Activated gamma-delta T cell (primary cell): ENCODE measurements at regions not wholly inside any gene's neighbourhood (a gene's known extent, or its start where the extent isn't known, plus 50 kb on each side); places are given as distances from the start of the nearest gene placed in this dataset.

Source experiments
- DNase-seq: peaks from one replicate; lab custom pipeline; 2025; lab: John Stamatoyannopoulos, UW

DNA sequence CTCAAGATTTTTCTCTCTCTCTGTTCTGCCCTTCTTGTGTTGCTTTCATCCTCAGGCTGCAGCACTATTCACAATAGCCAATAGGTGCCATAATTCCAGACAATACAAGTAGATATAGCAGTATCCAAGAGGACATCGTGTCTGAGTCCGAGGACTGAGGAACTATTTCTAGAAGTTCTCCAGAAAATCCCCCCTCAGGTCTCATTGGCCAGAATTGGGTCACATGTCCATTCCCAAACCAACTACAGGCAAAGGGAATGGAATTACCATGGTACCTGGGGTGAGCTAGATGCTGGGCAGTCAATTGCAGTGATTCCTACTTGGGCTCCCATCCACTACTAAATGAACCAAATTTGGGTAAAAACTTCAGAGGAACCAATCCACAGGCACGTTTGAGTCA is 301.9 kb upstream of the RASGEF1B start:
- DNase-seq: no peak

DNA sequence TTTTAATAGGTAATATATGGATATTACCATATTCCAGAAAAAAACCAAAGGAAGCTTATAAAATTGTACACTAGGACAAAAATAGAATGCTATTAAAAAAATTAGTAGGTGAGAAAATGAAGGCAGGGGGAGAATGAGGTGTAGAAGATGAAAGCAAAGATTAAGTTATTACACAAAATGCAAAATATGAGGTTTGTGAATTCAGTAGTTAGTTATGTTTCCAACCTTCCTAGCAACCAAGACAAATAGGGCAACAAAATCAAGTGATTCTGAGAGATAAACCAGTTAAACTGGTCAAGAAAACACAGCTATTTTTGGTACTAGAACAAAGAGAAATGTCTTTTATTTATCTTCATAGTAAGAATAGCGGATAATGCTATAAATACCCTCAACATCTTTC is 300.0 kb upstream of the RASGEF1B start:
- no peak for DNase-seq

DNA sequence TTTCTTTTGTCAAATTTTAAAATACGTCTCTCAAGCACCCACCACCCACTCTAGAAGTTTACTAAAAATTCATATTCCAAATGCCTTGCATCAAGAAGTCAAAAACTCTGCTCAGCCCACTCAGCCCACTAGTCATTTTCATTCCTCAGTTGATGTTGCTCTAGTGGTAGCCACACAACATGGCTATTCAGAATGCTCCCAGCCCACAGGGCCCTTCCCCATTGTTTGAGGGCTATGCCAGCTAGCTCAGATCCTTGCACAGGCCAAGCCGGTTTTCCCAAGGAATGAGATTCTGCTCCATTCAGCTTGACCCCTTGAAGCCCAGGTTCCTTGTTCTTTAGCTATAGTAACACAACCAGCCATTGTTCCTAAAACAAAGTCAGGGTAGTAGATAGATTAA is 297.5 kb upstream of the RASGEF1B start:
- no peak for DNase-seq

DNA sequence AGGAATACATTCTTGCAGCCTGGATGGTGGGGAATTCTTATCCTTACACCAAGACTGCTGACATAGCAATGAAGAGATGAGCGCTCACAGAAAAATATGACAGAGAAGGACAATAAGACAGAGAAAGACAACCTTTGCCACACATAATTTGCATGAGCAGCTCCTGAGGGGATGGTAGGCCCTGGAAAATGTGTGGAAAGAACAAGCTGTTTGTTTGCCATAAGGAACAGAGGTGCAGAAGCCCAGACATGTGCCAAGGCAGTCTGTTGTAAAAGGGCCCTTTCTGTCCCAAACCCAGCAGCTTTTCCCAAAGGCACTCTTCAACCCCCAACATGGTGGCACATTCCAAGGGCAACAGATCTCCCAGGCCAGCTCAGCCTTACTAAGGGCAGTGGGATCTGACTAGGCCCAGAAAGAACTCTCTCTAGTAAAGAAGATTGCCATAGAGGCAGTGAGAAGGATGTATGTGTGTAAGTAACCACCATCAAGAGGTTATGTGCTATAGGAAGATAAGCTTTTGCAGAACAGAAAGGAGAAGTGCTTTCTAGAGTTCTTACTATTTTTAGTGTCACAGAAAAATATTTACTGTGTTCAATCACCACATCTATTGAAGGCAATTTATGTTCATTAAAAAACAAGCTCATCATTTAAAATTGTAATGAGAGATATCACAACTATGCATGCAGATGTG is 287.0 kb upstream of the RASGEF1B start:
- no peak for DNase-seq

DNA sequence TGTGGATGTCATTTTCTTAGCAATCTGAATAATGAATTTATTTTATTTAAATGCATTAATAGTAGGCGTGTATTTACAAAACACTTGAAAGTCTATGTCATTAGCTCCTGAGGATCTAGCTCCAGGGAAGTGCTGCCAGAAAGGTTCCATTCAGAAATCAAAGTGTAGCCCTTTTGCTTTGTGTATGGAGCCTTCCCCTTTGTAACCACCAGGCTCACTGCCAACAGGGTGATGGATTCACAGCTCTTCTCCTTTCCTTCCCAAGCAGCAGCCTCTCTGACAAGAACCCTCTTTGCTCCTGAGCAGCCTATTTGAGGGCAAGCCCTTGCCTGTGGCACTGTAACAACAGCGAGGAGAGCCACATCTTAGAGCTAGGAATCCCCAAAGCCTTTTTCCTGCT is 286.0 kb upstream of the RASGEF1B start:
- no peak for DNase-seq

DNA sequence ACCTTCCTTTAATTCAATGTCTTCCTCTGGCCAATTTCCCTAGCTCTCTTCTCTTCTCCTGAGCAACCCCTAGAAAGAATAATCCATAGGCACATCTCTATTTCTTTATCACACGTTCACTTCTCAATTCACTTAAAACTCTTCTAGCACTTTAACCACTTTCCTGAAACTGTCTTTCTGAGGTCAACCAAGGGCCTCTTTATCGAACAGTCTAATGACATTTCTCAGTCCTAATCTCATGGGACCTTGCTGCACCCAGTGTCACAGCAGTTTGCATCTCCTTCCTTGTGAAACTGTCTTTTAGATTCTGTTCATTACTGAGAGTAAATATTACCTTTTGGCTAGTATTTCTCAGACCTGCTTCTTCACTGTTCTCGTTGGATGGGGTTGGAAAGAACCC is 285.3 kb upstream of the RASGEF1B start:
- no peak for DNase-seq

DNA sequence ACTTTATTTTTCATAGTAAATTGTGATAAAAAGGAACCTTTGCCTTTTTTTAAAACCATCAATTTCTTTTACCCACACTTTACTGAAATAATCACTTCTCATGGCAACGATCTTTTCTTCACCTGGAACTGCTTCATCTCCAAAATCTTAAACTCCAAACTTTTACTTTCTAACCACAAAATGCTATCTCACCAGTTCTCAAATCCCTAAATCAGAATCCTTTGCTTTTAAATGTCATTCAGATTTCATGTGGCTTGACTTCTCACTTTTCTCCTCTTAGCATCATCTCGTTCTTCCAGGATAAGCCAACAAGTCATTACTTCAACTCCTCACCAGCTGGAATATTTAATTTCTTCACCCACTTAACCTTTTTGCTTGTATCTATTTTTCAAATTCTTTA is 284.3 kb upstream of the RASGEF1B start:
- DNase-seq: no peak

DNA sequence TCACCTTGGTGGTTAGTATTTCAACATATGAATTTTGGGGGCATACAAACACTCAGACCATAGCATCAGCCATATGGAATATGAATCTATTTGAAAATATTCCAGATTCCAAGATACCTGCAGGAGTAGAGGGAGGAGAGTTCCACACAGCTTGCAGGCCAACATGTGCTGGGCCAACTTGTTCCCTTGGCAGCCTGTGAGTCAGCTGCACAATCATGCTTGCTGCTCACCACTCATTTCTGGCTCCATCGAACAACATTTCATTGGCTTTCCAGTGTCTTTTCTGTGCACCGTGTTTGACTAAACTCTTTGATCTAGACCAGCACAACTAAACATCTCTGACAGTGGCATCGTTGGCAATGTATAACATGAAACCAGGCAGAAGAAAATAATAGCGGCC is 282.5 kb upstream of the RASGEF1B start:
- no peak for DNase-seq

DNA sequence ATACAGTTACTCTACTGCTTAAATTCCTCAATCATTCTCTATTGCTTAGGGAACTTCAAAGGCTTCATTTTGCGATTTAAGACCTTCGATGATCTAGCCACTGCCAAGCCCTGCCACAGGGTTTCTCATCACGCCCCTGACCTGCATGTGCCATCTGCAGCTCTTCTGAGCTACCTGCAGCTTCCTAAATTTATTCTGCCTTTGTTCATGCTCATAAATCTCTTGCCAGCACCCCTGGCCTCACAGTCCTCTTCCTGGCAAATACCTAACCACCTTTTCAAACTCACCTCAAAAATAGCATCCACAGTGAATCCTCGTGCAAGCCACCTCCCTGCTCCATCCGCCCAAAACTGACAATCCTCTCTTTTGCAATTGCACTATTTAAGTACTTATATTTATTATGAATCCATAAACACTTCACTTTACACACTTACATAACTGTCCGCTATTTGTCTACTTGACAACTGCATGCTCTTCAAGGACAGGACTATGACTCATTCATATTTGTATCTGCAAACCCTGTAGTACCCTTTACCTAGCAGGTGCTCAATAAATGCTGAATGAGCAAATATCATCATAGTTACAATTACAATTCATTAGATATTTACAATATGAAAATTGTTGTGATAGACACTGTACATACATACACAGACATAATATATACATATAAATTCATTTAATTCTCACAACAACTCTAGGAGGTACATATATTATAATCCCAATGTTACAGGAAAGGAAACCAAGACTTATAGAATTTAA is 280.0 kb upstream of the RASGEF1B start:
- DNase-seq: no peak

DNA sequence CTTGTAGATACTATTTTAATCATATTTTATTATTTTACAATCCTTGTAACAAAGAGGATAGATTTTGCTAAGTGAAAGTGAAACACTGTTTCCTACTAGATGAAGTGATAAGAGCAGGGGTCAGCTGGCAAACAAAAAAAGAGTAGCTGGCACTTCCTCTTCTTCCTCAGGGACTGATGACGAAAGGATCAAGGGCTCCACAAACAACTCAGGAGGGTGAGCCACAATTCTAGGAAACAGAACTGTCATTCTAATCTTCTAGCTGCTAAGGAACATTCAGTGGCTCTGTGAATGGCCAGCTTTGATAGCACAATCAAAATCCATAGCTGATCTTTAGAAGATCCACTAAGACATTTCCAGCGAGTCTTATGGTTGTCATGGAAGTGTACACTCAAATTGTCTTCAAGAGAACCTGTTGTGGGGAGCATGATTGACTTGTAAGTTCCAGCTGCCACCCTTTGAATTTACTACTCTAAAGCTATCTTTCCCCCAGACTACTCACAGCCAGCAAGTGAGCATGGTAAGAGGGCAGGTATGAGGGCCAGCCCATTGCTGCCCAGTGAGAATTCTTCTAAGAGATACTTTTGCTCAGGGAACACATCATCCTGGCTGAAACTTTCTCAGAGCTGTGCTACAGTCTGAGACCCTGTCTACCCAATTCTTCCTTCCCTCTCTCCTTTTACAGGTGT is 275.7 kb upstream of the RASGEF1B start:
- no peak for DNase-seq

DNA sequence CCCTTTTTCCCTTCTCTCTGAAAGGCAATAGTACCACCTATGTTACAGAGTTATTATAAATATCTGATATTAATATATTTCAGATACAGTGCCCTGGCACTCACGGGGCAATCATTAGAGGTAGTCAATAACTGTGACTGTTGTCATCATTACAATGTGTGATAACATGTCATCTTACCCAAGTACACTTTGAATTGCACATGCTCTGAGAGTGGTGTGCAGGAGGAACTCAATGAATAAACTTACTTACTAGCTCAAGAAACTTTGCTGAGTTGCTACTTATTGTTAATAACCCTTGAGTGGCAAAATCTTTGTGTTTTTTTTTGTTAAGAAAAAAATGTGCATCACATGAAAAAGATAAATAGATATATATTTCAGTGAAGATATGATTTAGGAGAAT is 275.1 kb upstream of the RASGEF1B start:
- DNase-seq: no peak

DNA sequence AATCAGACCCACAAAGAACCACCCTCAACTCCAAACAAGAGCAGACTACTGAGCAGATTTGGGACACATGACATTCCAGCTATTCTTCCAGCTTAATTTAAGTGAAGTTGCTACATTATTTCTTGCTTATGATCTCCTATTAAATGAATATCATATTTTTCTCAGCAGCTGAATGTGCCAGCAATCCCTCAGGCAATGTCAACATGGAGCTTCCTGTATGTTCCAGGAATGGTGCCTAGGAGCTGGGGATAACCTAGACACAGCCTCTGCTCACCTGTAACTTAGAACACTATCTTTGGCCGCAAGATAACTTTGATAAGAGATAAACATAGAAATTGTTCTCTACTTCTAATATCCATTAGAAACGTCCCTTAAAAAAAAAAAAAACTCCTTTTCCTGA is 274.4 kb upstream of the RASGEF1B start:
- no peak for DNase-seq

DNA sequence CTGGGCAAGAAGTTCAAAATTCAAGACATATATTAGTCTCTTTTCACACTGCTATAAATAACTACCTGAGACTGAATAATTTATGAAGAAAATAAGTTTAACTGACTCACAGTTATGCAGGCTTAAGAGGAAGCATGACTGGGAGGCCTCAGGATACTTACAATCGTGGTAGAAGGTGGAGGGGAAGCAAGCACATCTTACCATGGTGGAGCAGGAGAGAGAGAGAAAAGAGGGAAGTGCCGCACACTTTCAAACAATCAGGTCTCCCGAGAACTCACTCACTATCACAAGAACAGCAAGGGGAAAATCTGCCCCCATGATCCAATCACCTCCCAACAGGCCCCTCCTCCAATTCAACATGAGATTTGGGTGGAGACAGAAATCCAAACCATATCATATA is 273.3 kb upstream of the RASGEF1B start:
- no peak for DNase-seq

DNA sequence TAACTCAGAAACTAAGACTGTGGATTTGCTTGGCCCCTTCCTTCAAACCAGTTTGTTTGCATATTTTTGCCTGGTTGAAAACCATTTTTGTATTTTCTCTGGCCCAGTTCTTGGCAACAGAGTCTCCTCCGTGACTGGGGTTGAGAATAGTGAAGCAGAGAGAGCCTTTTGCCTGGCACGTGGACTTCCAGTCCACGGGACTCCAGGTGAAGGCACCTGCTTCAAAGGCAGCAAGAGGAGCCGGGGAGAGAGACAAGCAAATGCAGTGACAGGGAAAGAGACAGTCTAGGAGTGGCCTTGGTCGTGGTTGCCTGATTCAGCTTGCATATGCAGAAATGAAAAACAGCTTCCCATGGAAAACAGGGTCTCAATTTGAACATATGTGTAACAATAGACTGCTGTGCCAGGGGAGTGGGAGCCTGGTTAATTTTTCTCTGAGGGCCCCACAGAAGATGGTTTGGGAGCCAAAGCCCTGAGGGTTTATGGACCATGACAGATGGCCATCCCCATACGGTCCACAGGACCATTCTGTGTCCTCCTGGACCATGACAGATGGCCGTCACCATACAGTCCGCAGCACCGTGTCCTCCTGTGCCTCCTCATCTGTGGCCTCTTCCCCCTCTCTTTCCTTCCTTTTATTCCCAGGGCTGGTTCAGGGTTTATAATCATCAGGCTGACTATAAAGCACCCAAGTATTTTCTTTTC is 272.2 kb upstream of the RASGEF1B start:
- DNase-seq: no peak

DNA sequence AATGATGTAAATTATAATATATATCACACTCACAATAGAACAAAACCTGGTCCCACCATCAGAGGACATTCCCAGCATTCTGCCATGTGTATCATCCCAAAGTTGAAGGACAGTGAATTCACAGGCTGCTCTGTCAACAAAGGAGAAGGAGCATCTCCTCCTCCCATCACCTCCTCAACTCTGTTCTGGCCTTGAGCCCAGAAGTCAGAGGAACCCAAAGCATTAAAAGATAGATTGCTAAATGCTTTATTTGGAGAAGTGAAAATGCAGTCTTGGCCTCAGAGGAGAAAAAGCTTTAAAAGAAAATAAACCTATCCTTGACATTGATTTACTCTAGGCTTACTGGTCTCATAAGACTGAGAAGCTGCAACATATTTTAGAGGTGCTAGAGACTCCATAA is 268.8 kb upstream of the RASGEF1B start:
- no peak for DNase-seq

DNA sequence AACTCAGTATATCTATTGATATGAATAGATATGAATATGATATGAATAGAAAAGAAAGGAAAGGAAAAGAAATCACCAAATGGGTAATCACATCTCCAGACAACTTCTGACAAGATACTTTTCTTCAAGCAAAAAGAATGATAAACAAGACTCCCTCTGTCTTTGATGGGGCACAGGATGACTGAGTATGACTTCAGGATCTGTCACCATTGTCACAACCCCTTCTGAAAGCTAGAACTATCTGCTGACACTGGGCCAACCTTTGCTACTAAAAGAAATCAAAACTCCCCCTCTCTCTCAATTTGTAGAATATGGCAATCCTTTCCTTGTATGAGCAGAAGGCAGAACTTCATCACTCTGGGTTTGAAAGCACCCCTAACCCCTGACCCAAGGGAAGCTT is 267.2 kb upstream of the RASGEF1B start:
- no peak for DNase-seq

DNA sequence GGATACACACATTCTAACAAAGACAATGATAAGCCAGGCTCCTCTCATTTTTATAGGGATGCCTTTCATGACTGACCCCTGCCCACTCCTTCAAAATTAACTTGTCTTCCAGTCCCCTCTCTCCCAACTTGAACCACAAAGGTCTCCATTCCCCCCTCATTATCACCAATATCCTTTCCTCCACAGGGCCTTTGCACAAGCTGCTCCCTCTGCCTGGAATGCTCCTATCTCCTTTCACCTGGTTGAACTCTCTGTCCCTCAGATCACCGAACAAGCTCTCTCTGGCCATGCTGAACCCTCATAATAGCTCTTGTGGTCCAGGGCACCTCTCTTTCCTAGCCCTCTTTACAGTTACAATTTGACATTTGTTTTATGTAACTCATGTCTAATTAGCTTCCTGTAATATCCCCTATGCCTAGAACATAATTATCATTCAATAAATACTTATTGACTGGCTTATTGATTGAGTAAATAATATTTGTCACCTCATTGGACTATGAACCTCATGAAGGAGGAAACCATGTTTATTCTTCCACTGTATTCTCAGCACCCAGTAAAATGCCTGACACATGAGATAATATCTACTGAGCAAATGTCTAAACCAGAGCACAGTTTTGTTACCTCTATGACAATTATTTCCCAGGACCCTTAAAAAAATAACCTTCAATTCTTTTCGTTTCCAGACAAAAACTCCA is 266.3 kb upstream of the RASGEF1B start:
- DNase-seq: no peak

DNA sequence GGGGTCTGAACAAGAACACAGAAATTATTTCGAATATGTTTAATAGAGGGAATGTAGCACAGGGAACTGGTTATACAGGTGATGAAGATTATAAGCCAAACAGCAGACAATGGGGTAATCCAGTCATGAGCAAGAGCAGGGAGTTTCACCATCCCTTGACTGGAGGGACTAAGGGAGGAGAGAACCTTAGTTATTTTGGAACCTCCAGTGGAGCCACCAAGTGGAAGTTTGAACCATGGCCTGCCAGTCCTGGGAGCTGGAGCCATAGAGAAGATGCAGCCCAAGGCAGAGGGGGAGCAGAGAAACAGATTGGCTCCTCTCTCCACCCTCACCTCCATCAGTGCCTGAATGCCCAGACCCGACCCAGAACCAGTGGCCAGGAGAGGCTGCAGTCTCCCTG is 264.6 kb upstream of the RASGEF1B start:
- no peak for DNase-seq

DNA sequence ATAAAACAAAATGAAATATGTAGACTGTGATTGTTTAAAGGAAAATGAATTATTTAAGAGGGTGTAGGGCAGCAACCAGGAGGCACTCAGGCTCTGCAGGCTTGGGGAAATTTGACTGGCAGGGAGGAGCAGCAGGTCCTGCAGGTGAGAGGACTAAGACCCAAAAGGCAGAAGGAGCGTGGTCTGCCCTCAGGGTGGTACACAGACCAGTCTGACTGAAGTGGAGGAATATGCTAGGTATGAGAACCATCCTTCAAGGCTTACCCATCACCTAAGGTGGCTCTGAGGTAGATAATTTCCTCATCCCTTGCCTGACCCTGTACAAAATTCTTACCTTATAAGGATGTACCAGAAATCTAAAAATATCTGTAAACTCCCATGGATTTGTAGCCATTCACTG is 261.3 kb upstream of the RASGEF1B start:
- no peak for DNase-seq

DNA sequence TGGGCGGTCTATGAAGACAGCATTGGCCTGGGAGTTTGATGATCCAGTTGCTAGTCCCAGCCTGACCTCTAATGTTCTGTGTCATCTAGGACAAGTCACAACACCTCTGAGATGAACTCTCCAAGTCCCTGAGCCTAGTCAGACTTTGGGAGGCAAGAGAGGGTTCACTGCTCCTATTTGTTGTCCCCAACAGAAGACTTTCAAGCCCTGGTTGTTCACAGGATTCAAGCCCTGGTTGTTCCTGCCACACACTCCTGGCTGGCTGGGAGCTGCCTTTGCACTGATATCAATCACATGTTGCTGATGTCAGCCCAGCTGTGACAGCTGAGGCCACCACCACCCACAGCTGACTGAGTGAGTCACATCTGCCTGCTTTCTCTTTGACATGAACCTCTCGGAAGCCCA is 253.2 kb upstream of the RASGEF1B start:
- no peak for DNase-seq

DNA sequence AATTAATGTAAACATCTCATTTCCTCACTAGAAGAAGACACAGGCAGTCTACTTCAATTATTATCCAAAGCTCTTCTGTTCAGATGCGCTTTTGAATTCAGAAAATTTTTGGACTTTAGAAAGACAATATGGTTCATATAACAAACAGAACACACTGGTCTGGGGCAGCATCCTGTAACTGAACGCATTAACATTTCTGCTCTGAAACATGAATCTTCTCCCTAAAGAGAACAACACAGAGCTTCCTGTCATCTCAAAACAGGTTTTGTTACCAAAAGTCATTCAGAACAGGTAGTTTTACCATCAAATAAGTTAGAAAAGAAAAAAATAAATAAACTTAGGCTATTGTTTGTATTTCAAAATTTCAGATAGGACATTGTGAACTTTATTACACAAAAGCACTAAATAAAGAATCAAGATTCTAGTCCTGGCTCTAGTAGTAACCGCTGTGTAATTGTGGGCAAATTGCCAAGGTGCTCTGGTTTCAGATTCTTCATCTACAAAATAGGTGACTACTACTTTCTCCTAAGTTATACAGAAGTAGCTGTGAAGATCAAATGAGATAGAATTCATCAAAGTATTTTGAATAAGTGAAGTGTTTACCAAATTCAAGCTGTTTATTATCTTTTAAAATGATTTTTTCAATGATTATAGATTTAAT is 252.3 kb upstream of the RASGEF1B start:
- no peak for DNase-seq
